Muscle layer of colon (tissue), 2 donors: ENCODE measurements at regions not wholly inside any gene's neighbourhood (a gene's known extent, or its start where the extent isn't known, plus 50 kb on each side); places are given as distances from the start of the nearest gene placed in this dataset.

Experiments used
- H3K27ac ChIP-seq: one replicate; pipeline ENCODE4 v1.7.0; 2013; ENCODE audit warnings: low read depth, mild to moderate bottlenecking, low read length, moderate library complexity
- H3K27me3 ChIP-seq, 2 donors: one replicate each; pipeline ENCODE4 v1.7.0; 2013; ENCODE audit warnings: low read length in 2 of 2, mild to moderate bottlenecking in 2 of 2; ENCODE audit not compliant: insufficient read depth in 2 of 2, control insufficient read depth in 1 of 2
- H3K36me3 ChIP-seq: one replicate; pipeline ENCODE4 v1.7.0; 2013; ENCODE audit warnings: mild to moderate bottlenecking, low read length; ENCODE audit not compliant: insufficient read depth
- H3K4me1 ChIP-seq: one replicate; pipeline ENCODE4 v1.7.0; 2013; ENCODE audit warnings: mild to moderate bottlenecking, low read length; ENCODE audit not compliant: insufficient read depth
- H3K4me3 ChIP-seq, 2 donors: one replicate each; pipeline ENCODE4 v1.7.0; 2013; ENCODE audit warnings: low read length in 2 of 2, low read depth in 1 of 2, mild to moderate bottlenecking in 1 of 2, moderate library complexity in 1 of 2
- H3K9ac ChIP-seq: one replicate; pipeline ENCODE4 v1.7.0; 2013; ENCODE audit warnings: low read length
- H3K9me3 ChIP-seq: one replicate; pipeline ENCODE4 v1.7.0; 2013; ENCODE audit warnings: mild to moderate bottlenecking, low read length
- donor health status: abdominal sarcoma.
- donor health status: Adenocarcinoma of cecum.

DNA sequence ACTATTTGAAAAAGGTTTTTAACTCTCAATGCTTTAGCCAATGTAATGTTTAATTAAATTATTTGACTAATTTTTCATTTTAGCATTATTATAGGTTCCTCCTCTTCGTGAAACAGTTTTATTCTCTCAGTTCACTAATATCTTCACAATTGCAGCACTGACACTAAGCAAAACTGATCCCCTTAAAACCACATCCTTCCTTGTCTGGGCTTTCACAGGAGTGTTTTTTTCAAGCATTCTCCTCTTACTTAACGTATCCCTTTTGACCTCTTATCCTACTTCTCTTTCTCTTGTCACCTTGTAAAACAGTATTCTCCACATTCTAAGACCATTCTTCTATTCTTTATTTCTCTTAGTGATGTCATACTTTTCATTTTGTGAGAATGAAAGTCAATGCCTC, 112.8 kb downstream of the DSC3 start:
- Histone ChIP-seq H3K4me3 (no peak overlapping the region), H3K4me1 (no peaks in the 10 kb centered on the region), H3K27ac (no peak overlapping the region), H3K9ac (no peak overlapping the region), H3K9me3 (no peaks in the 10 kb centered on the region), H3K27me3 (no peaks in the 10 kb centered on the region), H3K36me3 (no peaks in the 10 kb centered on the region)

DNA sequence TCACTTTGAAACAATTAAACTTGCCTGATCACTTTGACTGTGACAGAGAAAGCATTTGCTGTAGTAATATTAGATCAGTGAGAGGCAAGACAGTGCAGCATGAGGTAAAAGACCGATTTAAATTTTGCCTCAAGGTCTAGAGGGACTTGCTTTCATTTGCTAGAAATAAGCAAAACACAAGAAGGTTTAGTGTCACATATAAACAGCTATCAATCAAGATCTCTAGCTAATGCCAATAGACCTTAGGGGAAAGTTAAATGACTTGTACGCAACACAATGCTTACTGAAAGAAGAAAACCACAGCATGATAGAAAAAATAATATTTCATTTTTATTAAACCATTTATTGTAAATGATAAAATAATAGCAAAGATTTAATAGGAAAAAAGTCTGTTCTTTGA, 113.5 kb downstream of the DSC3 start:
- Histone ChIP-seq H3K36me3 (no peaks in the 10 kb centered on the region), H3K9ac (no peak overlapping the region), H3K27me3 (no peaks in the 10 kb centered on the region), H3K27ac (no peak overlapping the region), H3K4me1 (no peaks in the 10 kb centered on the region), H3K4me3 (no peak overlapping the region), H3K9me3 (no peaks in the 10 kb centered on the region)

GRCh38 chr18:30927517-30928075, 114.9 kb downstream of the DSC3 start:
- Histone ChIP-seq H3K4me3 (no peak overlapping the region), H3K9me3 (no peaks in the 10 kb centered on the region), H3K27ac (no peak overlapping the region), H3K36me3 (no peaks in the 10 kb centered on the region), H3K4me1 (no peaks in the 10 kb centered on the region), H3K9ac (no peak overlapping the region), H3K27me3 (no peaks in the 10 kb centered on the region)

DNA sequence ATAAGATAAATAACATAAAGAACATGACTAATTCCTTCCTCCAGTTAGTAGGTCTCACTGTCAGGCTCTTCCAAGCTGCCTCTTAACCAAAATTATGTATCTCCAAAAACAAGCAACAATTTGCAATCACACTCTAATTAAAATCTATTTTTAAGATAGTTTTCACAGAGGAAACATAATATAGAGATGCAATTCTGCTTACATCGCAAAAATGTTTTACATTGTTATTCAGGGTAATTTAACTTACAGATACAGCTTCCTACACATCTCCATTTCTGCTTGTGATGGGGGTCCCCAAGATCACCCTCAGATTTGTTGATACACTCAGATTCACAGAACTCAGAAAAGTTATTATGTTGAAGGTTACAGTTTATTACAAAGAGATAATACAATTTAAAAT, 115.5 kb downstream of the DSC3 start:
- Histone ChIP-seq H3K27me3 (no peaks in the 10 kb centered on the region), H3K27ac (no peak overlapping the region), H3K4me3 (no peak overlapping the region), H3K36me3 (no peaks in the 10 kb centered on the region), H3K9ac (no peak overlapping the region), H3K9me3 (no peaks in the 10 kb centered on the region), H3K4me1 (no peaks in the 10 kb centered on the region)

- no peaks in the 10 kb centered on the region for H3K27me3 ChIP-seq
- H3K4me1 ChIP-seq = no peaks in the 10 kb centered on the region
- H3K9ac ChIP-seq = no peak overlapping the region
- H3K36me3 ChIP-seq = no peaks in the 10 kb centered on the region
- no peak overlapping the region for H3K4me3 ChIP-seq
- H3K9me3 ChIP-seq = no peaks in the 10 kb centered on the region
- H3K27ac ChIP-seq = no peak overlapping the region
These were observed 116.7 kb downstream of the DSC3 start for GRCh38 chr18:30925795-30926194.

- Histone ChIP-seq H3K4me1 (no peaks in the 10 kb centered on the region), H3K4me3 (no peak overlapping the region), H3K9ac (no peak overlapping the region), H3K27ac (no peak overlapping the region), H3K27me3 (no peaks in the 10 kb centered on the region), H3K9me3 (no peaks in the 10 kb centered on the region), H3K36me3 (no peaks in the 10 kb centered on the region)
These were observed 121.8 kb downstream of the DSC3 start for GRCh38 chr18:30920757-30921156.

DNA sequence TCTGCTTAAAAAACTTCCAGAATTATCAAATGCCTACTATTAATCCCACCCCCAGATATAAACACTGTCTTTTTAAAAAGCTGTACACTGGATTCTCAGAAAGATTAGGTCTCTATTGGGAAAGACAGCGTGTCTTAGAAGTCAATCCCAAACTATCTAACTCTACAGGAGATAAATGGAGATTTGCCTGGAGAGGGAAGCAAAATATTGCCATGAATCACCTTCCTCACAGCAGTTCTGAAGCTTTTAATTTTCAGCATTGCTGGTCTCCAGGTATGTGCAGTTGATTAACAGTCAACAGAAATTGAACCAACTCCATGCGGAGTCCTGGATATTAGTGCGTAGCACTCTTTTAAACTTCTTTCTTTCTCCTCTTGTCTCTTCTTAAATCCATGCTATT, 122.2 kb downstream of the DSC3 start:
- H3K36me3 ChIP-seq = no peaks in the 10 kb centered on the region
- no peaks in the 10 kb centered on the region for H3K4me1 ChIP-seq
- no peak overlapping the region for H3K27ac ChIP-seq
- no peak overlapping the region for H3K4me3 ChIP-seq
- no peaks in the 10 kb centered on the region for H3K9me3 ChIP-seq
- H3K27me3 ChIP-seq = no peaks in the 10 kb centered on the region
- no peak overlapping the region for H3K9ac ChIP-seq

GRCh38 chr18:30917651-30918050, 124.9 kb downstream of the DSC3 start:
- H3K27me3 ChIP-seq = no peaks in the 10 kb centered on the region
- H3K9ac ChIP-seq = no peak overlapping the region
- no peaks in the 10 kb centered on the region for H3K4me1 ChIP-seq
- no peaks in the 10 kb centered on the region for H3K36me3 ChIP-seq
- H3K9me3 ChIP-seq = no peaks in the 10 kb centered on the region
- H3K27ac ChIP-seq = no peak overlapping the region
- no peak overlapping the region for H3K4me3 ChIP-seq

DNA sequence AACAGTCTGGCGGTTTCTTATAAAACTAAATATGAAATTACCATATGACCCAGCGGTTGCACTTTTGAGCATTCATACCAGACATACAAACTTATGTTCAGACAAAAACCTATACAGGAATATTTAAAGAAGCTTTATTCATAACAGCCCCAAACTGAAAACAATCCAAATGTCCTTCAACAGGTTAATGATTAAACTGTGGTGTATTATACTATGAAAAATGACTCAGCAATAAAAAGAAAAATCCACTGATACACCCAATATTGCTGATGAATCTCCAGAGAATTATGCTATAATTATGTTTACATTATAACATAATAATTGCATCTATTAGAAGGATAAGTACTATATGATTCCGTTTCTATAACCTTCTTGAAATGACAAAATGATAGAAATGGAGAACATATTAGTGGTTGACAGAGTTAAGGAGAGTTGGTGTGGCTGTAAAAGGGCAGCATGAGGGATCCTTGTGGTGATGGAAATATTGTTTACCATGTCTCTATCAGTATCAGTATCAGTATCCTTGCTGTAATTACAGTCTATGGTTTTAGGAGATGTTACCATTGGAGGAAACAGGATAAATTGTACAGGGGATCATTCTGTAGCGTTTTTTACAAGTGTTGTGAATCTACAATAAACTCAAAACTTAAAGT, 127.1 kb downstream of the DSC3 start:
- no peaks in the 10 kb centered on the region for H3K27me3 ChIP-seq

GRCh38 chr18:30908381-30908780, 134.2 kb downstream of the DSC3 start:
- H3K27me3 ChIP-seq = no peaks in the 10 kb centered on the region
- H3K9ac ChIP-seq = no peak overlapping the region
- no peak overlapping the region for H3K4me3 ChIP-seq
- no peak overlapping the region for H3K27ac ChIP-seq
- no peaks in the 10 kb centered on the region for H3K36me3 ChIP-seq
- no peaks in the 10 kb centered on the region for H3K4me1 ChIP-seq
- no peaks in the 10 kb centered on the region for H3K9me3 ChIP-seq

More for the DNA sequence above, 127.1 kb downstream of the DSC3 start:
- no peaks in the 10 kb centered on the region for H3K4me1 ChIP-seq
- H3K9ac ChIP-seq = no peak overlapping the region
- no peak overlapping the region for H3K27ac ChIP-seq
- no peaks in the 10 kb centered on the region for H3K36me3 ChIP-seq
- no peak overlapping the region for H3K4me3 ChIP-seq
- no peaks in the 10 kb centered on the region for H3K9me3 ChIP-seq

DNA sequence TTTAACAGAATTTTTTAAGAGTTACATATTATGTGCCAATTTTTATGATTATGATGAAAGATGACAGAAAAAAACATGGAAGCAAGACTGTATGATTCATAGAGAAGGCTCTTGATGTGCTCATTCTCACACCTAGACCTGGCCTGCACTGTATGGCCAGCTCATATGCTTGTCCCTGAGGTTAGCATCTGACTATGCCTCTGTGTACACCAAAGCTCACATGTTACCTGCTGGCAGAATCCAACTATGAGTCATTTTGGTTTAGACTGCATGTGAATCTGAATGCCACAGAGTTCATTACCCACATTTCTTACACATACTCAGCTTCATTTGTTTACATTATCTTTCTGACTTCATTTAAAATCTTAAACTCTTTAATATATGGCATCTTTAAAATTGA, 139.0 kb downstream of the DSC3 start:
- Histone ChIP-seq H3K9ac (no peak overlapping the region), H3K27me3 (no peaks in the 10 kb centered on the region), H3K36me3 (no peaks in the 10 kb centered on the region), H3K4me3 (no peak overlapping the region), H3K27ac (no peak overlapping the region), H3K4me1 (no peaks in the 10 kb centered on the region), H3K9me3 (no peaks in the 10 kb centered on the region)
